Loucy (cell line): ENCODE measurements at regions not wholly inside any gene's neighbourhood (a gene's known extent, or its start where the extent isn't known, plus 50 kb on each side); places are given as distances from the start of the nearest gene placed in this dataset.

Experiments used
- H2AFZ ChIP-seq: fragments of 200-600 bp; sonication (generic); 2 replicates; pipeline ENCODE4 v1.6.0; 2016; ENCODE audit warnings: antibody characterized with exemption, mild to moderate bottlenecking, low read length, moderate library complexity
- H3F3A ChIP-seq: fragments of 200-600 bp; 2 replicates; pipeline ENCODE4 v1.6.0; 2016; ENCODE audit warnings: antibody characterized with exemption, low read depth, mild to moderate bottlenecking
- H3K27me3 ChIP-seq: fragments of 200-600 bp; sonication (generic); 2 replicates; pipeline ENCODE4 v1.6.1; 2014; ENCODE audit warnings: low read length, mild to moderate bottlenecking; ENCODE audit not compliant: insufficient read depth, poor library complexity, severe bottlenecking
- H3K36me3 ChIP-seq: fragments of 200-600 bp; sonication (generic); 2 replicates; pipeline ENCODE4 v1.6.1; 2016; ENCODE audit warnings: low read length; ENCODE audit not compliant: insufficient read depth
- H3K4me1 ChIP-seq: fragments of 200-600 bp; sonication (generic); 2 replicates; pipeline ENCODE4 v1.5.1; 2014; ENCODE audit warnings: low read length, mild to moderate bottlenecking; ENCODE audit not compliant: insufficient read depth, poor library complexity, severe bottlenecking
- H3K4me2 ChIP-seq: fragments of 200-600 bp; sonication (generic); 2 replicates; pipeline ENCODE4 v1.6.0; 2014; ENCODE audit warnings: antibody characterized with exemption, low read length, low read depth, mild to moderate bottlenecking; ENCODE audit not compliant: poor library complexity, severe bottlenecking
- H3K4me3 ChIP-seq: fragments of 200-600 bp; sonication (generic); 2 replicates; pipeline ENCODE4 v1.5.1; 2014; ENCODE audit warnings: low read length, mild to moderate bottlenecking, mixed read lengths; ENCODE audit not compliant: poor library complexity, severe bottlenecking
- H3K79me2 ChIP-seq: fragments of 200-600 bp; sonication (generic); 2 replicates; pipeline ENCODE4 v1.6.1; 2014; ENCODE audit warnings: low read length; ENCODE audit not compliant: insufficient read depth
- H3K9ac ChIP-seq: fragments of 200-600 bp; sonication (generic); 2 replicates; pipeline ENCODE4 v1.6.0; 2014; ENCODE audit warnings: mild to moderate bottlenecking, low read depth, low read length, moderate library complexity; ENCODE audit not compliant: poor library complexity, severe bottlenecking
- H3K9me2 ChIP-seq: fragments of 200-600 bp; sonication (generic); replicated peaks from 2 replicates; pipeline ENCODE4 v1.6.1; 2016; ENCODE audit warnings: low read depth, low read length, mixed read lengths
- H3K9me3 ChIP-seq: fragments of 200-600 bp; sonication (generic); 2 replicates; pipeline ENCODE4 v1.6.1; 2014; ENCODE audit warnings: mild to moderate bottlenecking, antibody characterized with exemption, low read length, low read depth; ENCODE audit not compliant: insufficient read depth
- H4K20me1 ChIP-seq: fragments of 200-600 bp; sonication (generic); 2 replicates; pipeline ENCODE4 v1.6.0; 2014; ENCODE audit warnings: antibody characterized with exemption, low read length, mild to moderate bottlenecking; ENCODE audit not compliant: insufficient read depth, poor library complexity, severe bottlenecking
- EZH2phosphoT487 ChIP-seq: fragments of 200-600 bp; IDR thresholded peaks from 2 replicates; pipeline ENCODE4 v1.6.1; 2018; ENCODE audit warnings: antibody characterized with exemption, mild to moderate bottlenecking, moderate library complexity, borderline replicate concordance
- TF ChIP-seq, protein P1 (sequence below): fragments of 200-600 bp; sonication (generic); conservative IDR thresholded peaks from 2 replicates; pipeline ENCODE4 v1.5.1; 2014; ENCODE audit warnings: mild to moderate bottlenecking, antibody characterized with exemption, low read length

DNA sequence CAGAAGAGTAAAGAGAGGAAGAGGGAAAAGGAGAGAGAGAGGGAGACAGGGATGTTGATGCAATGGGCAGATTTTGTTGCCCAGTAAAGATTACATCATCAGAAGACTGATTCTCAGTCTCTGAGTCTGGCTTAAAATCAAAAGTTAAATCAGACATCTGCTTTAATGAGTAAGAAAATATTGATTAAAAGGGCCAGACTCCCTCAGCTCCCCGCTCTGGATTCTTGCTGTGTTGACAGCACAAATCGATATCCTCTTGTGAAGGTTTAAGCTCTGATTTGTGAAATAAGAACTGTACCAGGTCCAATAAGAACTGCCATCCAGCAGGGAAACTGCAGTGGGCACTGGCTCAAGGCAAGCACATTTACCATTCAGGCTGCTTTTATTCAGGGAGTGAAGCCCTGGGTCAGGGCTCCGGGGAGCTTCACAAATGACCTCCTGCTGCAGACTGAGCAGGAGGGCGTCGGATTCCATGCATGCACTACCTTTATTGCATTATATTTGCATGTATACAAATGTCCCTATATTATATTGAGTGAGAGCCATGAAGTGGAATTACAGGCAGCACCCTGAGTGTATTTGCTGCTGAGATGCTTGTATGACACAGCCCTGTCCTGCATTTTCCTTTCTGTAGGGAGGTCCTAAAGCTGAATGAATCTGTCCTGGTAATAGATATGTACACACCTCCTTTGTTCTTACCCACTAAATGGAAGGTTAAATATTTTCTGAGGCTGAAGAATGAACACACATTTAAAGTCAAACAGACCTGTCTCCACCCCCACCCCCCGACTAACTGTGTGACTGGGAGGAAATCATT is 401.5 kb downstream of the REEP3 start:
- H3K27me3 ChIP-seq: no peaks in the 10 kb centered on the region
- no peaks in the 10 kb centered on the region for H3K9me2 ChIP-seq
- H3K79me2 ChIP-seq: no peaks in the 10 kb centered on the region
- no peak overlapping the region for H3K9ac ChIP-seq
- no peak overlapping the region for H3K4me3 ChIP-seq
- no peak overlapping the region for H3K4me2 ChIP-seq
- no peaks in the 10 kb centered on the region for H3F3A ChIP-seq
- no peaks in the 10 kb centered on the region for H3K36me3 ChIP-seq
- no peaks in the 10 kb centered on the region for H4K20me1 ChIP-seq
- no peaks in the 10 kb centered on the region for H3K9me3 ChIP-seq
- no peak overlapping the region for H2AFZ ChIP-seq
- TF ChIP-seq, protein P1, sequence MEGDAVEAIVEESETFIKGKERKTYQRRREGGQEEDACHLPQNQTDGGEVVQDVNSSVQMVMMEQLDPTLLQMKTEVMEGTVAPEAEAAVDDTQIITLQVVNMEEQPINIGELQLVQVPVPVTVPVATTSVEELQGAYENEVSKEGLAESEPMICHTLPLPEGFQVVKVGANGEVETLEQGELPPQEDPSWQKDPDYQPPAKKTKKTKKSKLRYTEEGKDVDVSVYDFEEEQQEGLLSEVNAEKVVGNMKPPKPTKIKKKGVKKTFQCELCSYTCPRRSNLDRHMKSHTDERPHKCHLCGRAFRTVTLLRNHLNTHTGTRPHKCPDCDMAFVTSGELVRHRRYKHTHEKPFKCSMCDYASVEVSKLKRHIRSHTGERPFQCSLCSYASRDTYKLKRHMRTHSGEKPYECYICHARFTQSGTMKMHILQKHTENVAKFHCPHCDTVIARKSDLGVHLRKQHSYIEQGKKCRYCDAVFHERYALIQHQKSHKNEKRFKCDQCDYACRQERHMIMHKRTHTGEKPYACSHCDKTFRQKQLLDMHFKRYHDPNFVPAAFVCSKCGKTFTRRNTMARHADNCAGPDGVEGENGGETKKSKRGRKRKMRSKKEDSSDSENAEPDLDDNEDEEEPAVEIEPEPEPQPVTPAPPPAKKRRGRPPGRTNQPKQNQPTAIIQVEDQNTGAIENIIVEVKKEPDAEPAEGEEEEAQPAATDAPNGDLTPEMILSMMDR: no peak
- TF ChIP-seq EZH2phosphoT487: no peak
- H3K4me1 ChIP-seq: no peaks in the 10 kb centered on the region

DNA sequence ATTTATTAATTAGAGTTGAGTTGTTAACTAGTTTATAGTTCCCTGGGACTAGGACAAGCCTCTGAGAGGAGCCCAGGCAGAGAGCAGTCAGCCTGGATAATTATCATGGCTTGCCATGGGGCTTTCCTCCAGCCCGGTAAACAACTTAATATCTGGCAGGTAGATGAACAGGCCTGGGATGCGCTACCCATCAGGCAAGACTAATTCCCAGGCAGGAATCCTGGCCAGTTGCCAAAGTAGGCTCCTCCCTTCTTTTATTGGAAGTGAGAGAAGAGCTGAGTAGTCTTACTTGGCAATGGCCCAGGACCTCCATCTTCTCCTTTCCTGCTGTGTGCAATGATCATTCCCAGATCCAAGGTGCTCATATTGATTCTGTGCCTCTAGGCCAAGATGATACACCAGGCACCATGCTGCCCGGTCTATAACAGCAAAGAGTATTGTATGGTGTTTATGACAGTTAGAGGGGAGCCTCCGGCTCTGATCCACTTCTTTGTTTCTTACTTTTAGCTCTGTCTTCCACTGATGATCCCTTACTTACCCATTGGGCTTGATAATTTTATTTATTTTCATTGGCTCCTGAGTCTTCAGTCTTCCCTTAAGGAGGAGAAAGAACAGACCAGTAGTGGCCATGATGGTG is 408.7 kb downstream of the REEP3 start:
- Histone ChIP-seq H3K4me2 (no peak overlapping the region), H3F3A (no peaks in the 10 kb centered on the region), H4K20me1 (no peaks in the 10 kb centered on the region), H3K79me2 (no peaks in the 10 kb centered on the region), H3K9ac (no peak overlapping the region), H2AFZ (no peak overlapping the region), H3K4me1 (no peaks in the 10 kb centered on the region), H3K9me3 (no peaks in the 10 kb centered on the region), H3K36me3 (no peaks in the 10 kb centered on the region), H3K9me2 (no peaks in the 10 kb centered on the region), H3K4me3 (no peak overlapping the region), H3K27me3 (no peaks in the 10 kb centered on the region)
- no peak for TF ChIP-seq EZH2phosphoT487
- TF ChIP-seq, protein P1: no peak

DNA sequence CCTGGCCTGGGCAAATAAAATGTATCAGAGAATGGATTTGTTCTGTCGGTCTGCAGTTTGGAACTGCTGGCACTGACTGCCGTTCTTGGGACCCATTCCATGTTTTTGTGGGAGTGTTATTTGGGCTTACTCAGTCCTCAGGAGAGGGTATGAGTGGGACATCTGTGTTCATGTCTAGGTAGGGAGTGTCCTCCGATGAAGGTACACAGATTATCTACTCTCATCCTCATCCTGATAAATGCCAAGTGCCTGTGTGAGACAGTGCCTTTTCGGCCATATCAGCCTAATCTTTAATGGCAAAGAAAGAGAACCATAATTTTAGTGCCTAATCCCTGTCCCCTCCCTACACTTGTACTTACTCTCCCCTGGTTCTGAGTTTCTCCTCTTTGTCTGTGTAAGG is 409.4 kb downstream of the REEP3 start:
- Histone ChIP-seq H3K9me2 (no peaks in the 10 kb centered on the region), H3K4me1 (no peaks in the 10 kb centered on the region), H3K9ac (no peak overlapping the region), H3K4me2 (no peak overlapping the region), H3K36me3 (no peaks in the 10 kb centered on the region), H3F3A (no peaks in the 10 kb centered on the region), H3K27me3 (no peaks in the 10 kb centered on the region), H3K79me2 (no peaks in the 10 kb centered on the region), H4K20me1 (no peaks in the 10 kb centered on the region), H3K9me3 (no peaks in the 10 kb centered on the region), H3K4me3 (no peak overlapping the region), H2AFZ (no peak overlapping the region)
- TF ChIP-seq EZH2phosphoT487: no peak
